ENCODE measurements at regions not wholly inside any gene's neighbourhood (a gene's known extent, or its start where the extent isn't known, plus 50 kb on each side); places are given as distances from the start of the nearest gene placed in this dataset.

GRCh38 chr5:23963449-23963848, 456.0 kb downstream of the PRDM9 start:
- H2AFZ ChIP-seq (ENCODE audit: low read depth, low read length) = no peak overlapping the region
- no peak overlapping the region for H3K9ac ChIP-seq (ENCODE audit: low read length)
- no peaks in the 10 kb centered on the region for H3K9me2 ChIP-seq (ENCODE audit: insufficient read depth, low read length)
- H3K4me3 ChIP-seq (ENCODE audit: low read length) = no peak overlapping the region
- TF ChIP-seq SMC3 (conservative IDR thresholded peaks at IDR 0.05; ENCODE audit: poor library complexity) (no peak), POLR2AphosphoS5 (IDR thresholded peaks at IDR 0.05) (no peak)
- TF ChIP-seq, protein P1, sequence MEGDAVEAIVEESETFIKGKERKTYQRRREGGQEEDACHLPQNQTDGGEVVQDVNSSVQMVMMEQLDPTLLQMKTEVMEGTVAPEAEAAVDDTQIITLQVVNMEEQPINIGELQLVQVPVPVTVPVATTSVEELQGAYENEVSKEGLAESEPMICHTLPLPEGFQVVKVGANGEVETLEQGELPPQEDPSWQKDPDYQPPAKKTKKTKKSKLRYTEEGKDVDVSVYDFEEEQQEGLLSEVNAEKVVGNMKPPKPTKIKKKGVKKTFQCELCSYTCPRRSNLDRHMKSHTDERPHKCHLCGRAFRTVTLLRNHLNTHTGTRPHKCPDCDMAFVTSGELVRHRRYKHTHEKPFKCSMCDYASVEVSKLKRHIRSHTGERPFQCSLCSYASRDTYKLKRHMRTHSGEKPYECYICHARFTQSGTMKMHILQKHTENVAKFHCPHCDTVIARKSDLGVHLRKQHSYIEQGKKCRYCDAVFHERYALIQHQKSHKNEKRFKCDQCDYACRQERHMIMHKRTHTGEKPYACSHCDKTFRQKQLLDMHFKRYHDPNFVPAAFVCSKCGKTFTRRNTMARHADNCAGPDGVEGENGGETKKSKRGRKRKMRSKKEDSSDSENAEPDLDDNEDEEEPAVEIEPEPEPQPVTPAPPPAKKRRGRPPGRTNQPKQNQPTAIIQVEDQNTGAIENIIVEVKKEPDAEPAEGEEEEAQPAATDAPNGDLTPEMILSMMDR (IDR thresholded peaks at IDR 0.05; ENCODE audit: poor library complexity, severe bottlenecking) = no peak
- H3K36me3 ChIP-seq (ENCODE audit: insufficient read depth, low read length) = no peaks in the 10 kb centered on the region
- H3K79me2 ChIP-seq (replicated peaks; ENCODE audit: insufficient read depth, low read length) = no peaks in the 10 kb centered on the region
- no peaks in the 10 kb centered on the region for H3K27me3 ChIP-seq (ENCODE audit: insufficient read depth, low read depth, low read length)
- H3K9me3 ChIP-seq (ENCODE audit: low read length) = no peaks in the 10 kb centered on the region
- H3K4me2 ChIP-seq (ENCODE audit: low read length) = no peak overlapping the region
- no peaks in the 10 kb centered on the region for H4K20me1 ChIP-seq (ENCODE audit: insufficient read depth)
- H3F3A ChIP-seq (ENCODE audit: insufficient read depth, low read length, poor library complexity, severe bottlenecking) = no peaks in the 10 kb centered on the region
- H3K27ac ChIP-seq (ENCODE audit: low read length) = no peak overlapping the region

GRCh38 chr5:23977365-23977764, 470.0 kb downstream of the PRDM9 start:
- H3K27ac ChIP-seq (ENCODE audit: low read length) = no peak overlapping the region
- no peaks in the 10 kb centered on the region for H3K36me3 ChIP-seq (ENCODE audit: insufficient read depth, low read length)
- TF ChIP-seq SMC3 (conservative IDR thresholded peaks at IDR 0.05; ENCODE audit: poor library complexity) (no peak), TAF1 (IDR thresholded peaks at IDR 0.05; ENCODE audit: low read depth) (no peak), EP300 (conservative IDR thresholded peaks at IDR 0.05; ENCODE audit: poor library complexity, severe bottlenecking) (no peak), POLR2AphosphoS5 (IDR thresholded peaks at IDR 0.05) (no peak), EZH2 (IDR thresholded peaks at IDR 0.05; ENCODE audit: borderline replicate concordance, insufficient read depth, low read length, poor library complexity, severe bottlenecking) (no peak), MXI1 (conservative IDR thresholded peaks at IDR 0.05; ENCODE audit: poor library complexity, severe bottlenecking) (no peak), RAD21 (conservative IDR thresholded peaks at IDR 0.05) (no peak)
- TF ChIP-seq, protein P2, sequence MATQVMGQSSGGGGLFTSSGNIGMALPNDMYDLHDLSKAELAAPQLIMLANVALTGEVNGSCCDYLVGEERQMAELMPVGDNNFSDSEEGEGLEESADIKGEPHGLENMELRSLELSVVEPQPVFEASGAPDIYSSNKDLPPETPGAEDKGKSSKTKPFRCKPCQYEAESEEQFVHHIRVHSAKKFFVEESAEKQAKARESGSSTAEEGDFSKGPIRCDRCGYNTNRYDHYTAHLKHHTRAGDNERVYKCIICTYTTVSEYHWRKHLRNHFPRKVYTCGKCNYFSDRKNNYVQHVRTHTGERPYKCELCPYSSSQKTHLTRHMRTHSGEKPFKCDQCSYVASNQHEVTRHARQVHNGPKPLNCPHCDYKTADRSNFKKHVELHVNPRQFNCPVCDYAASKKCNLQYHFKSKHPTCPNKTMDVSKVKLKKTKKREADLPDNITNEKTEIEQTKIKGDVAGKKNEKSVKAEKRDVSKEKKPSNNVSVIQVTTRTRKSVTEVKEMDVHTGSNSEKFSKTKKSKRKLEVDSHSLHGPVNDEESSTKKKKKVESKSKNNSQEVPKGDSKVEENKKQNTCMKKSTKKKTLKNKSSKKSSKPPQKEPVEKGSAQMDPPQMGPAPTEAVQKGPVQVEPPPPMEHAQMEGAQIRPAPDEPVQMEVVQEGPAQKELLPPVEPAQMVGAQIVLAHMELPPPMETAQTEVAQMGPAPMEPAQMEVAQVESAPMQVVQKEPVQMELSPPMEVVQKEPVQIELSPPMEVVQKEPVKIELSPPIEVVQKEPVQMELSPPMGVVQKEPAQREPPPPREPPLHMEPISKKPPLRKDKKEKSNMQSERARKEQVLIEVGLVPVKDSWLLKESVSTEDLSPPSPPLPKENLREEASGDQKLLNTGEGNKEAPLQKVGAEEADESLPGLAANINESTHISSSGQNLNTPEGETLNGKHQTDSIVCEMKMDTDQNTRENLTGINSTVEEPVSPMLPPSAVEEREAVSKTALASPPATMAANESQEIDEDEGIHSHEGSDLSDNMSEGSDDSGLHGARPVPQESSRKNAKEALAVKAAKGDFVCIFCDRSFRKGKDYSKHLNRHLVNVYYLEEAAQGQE (IDR thresholded peaks at IDR 0.05; ENCODE audit: borderline replicate concordance) = no peak
- TF ChIP-seq, protein P1 (IDR thresholded peaks at IDR 0.05; ENCODE audit: poor library complexity, severe bottlenecking) = no peak
- H2AFZ ChIP-seq (ENCODE audit: low read depth, low read length) = no peak overlapping the region
- H3K9me3 ChIP-seq (ENCODE audit: low read length) = no peaks in the 10 kb centered on the region
- H3K27me3 ChIP-seq (ENCODE audit: insufficient read depth, low read depth, low read length) = no peaks in the 10 kb centered on the region
- no peak overlapping the region for H3K9ac ChIP-seq (ENCODE audit: low read length)
- H3K4me3 ChIP-seq (ENCODE audit: low read length) = no peak overlapping the region
- no peak overlapping the region for H3K4me2 ChIP-seq (ENCODE audit: low read length)
- H3K79me2 ChIP-seq (replicated peaks; ENCODE audit: insufficient read depth, low read length) = no peaks in the 10 kb centered on the region
- H3K9me2 ChIP-seq (ENCODE audit: insufficient read depth, low read length) = no peaks in the 10 kb centered on the region
- no peaks in the 10 kb centered on the region for H4K20me1 ChIP-seq (ENCODE audit: insufficient read depth)
- H3F3A ChIP-seq (ENCODE audit: insufficient read depth, low read length, poor library complexity, severe bottlenecking) = no peaks in the 10 kb centered on the region
